NCI-H345 (cell line): ENCODE measurements at regions not wholly inside any gene's neighbourhood (a gene's known extent, or its start where the extent isn't known, plus 50 kb on each side); places are given as distances from the start of the nearest gene placed in this dataset.

Experiments
- DNase-seq: peaks from one replicate; lab custom pipeline; 2025; lab: John Stamatoyannopoulos, UW

DNA sequence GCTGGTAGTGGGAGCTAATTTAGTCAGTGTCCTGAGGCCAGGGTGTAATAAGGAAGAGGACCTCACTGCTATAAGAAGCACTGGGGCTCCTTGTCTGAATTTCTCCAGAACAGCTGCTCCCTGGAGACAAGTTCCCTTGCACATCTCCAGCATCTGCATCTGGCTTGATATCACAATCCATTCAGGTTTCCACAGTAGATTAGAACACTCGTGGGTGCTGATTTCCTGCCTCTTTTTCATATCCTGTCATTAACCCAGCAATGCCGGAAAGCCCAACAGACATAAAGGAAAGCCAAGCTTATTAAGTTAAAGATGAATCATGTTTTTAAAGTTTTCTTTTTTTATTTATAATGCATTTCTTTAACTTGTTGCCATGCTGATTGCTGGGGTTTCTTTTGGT, 232.3 kb upstream of the WWC1 start:
- DNase-seq: no peak

DNA sequence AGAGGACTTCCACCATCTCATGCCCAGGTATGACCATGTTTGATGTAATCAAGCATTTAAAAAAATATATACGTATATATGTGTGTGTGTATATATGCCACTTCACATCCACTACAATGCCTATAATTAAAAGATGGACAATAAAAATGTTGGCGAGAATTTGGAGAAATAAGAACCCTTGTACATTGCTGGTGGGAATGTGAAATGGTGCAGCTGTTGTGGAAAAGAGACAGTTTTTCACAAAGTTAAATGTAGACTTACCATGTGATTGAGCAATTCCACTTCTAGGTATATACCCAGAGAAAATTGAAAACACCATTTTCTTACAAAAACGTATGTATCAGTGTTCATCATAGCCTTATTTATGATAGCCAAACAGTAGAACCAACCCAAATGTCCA, 229.2 kb upstream of the WWC1 start:
- DNase-seq: no peak

DNA sequence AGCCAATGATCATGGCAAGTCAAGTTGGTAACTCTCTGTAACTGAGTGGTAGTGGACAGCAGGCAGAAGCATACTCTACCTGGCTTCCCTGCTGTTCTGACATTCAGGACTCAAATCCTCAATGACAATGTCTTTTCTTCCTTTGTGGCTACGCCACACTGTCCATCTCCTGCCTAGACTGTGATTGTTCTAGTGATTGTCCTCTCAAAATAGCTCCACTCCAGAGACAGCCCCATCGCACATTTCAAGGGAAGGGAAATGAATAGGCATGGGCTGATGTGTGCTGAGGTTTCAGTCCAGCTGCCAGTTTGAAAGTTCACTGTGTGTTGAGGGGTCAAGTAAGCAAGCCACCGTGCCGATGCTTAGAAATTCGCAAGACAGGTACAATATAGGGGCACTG, 227.0 kb upstream of the WWC1 start:
- no peak for DNase-seq

- DNase-seq: no peak
These were observed 226.4 kb upstream of the WWC1 start for GRCh38 chr5:168064933-168065622.

DNA sequence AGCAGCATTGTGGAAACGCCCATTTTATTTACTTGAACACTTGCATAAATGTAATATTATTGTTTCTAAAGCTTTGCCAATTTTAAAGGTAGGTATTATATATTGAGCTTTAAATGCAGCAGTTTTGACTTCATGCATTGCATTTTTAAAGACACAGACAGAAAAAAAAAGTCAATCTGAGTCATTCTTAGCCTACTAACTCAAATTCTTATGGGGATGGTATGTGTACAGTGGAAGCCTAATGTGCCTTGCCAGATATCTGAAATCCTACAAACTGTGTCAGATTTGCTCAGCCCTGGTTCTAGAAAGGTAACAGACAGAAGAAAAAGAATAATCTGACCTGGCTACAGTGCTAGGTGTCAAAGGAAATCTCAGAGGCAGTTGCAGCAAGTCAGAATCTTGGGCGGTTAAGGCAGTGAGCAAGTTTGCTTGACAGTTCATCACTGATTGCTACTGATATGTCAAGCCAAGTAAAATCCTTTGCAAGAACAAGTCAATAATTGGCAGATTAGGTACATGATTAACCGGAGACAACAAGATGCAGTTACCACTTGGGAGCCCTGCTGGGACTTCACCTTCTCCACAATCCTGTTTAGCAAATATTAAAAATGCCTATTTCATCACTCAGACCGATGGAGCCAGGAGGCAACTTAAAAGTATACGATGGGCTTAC, 224.8 kb upstream of the WWC1 start:
- no peak for DNase-seq

GRCh38 chr5:168070761-168071160, 220.7 kb upstream of the WWC1 start:
- no peak for DNase-seq

DNA sequence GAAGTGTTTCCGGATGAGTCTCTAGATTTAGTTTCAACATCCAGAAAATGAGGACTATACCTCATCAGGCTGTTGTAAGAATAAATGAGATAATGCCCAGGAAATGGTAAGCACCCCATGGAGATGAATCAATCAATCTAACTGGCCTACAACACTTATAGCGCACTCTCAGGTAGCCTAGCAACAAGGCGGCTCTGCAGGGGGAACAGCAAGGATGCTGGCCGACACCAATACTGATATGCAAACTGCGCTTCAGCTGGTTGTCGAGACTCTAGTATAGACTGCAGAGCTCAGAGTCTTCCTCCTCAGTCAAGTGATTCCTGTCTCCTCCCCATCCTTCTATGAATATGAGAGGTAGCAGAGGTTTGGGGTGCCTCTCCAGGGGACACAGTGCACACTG, 218.8 kb upstream of the WWC1 start:
- DNase-seq: peak; percentile 7

- no peak for DNase-seq
These were observed 218.1 kb upstream of the WWC1 start for GRCh38 chr5:168073311-168073710.

DNA sequence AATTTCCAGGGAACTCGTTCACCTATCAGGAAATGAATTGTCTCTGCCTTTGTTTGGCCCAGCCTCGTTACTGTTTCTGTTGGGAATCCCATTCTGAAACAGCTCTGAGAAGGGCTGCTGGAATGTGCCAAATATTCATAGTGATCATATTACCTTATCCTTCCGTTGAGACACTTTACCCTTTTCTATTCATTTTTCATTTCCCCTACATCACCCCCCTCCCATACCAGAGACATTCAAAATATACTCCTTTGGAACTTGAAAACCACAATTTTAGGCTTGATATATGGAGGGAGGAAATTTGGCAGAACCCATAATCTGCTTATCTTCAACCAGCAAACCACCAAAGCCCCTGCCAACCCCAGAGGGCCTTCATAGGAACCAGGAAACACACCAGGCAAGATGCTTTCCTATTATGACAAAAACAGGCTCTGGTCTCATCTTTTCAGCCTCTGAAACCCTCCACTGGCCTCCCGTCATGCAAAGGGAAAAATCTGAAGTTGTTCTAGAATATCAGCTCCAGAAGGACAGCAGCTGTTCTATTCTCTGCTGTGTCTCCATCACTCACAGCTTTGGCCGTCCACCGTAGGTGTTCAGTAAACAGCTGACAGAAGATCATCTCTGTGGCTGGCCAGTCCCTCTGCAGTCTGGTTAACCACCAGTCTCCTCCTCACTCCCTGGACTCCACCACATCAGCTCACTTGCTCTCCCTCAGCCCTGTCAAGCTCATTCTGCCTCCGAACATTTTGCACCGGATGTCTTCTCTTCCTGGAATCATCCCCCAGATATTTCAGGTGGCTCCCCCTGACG, 217.2 kb upstream of the WWC1 start:
- DNase-seq: no peak

DNA sequence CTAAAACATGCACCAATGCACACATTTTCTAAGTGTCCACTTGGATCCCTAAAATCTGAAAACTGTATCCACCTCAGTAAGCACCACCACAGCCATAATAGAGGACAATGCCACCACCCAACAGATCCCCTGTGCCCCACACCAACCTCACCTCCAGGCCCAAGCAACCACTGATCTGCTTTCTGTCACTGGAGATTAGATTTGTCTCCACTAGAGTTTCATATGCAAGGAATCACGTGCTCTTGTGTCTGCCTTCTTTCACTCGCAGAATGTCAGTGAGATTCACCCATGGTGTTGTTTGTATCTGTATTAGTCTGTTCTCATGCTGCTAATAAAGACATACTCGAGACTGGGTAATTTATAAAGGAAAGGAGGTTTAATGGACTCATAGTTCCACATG, 216.1 kb upstream of the WWC1 start:
- DNase-seq: no peak

GRCh38 chr5:168076561-168076991, 214.9 kb upstream of the WWC1 start:
- no peak for DNase-seq

DNA sequence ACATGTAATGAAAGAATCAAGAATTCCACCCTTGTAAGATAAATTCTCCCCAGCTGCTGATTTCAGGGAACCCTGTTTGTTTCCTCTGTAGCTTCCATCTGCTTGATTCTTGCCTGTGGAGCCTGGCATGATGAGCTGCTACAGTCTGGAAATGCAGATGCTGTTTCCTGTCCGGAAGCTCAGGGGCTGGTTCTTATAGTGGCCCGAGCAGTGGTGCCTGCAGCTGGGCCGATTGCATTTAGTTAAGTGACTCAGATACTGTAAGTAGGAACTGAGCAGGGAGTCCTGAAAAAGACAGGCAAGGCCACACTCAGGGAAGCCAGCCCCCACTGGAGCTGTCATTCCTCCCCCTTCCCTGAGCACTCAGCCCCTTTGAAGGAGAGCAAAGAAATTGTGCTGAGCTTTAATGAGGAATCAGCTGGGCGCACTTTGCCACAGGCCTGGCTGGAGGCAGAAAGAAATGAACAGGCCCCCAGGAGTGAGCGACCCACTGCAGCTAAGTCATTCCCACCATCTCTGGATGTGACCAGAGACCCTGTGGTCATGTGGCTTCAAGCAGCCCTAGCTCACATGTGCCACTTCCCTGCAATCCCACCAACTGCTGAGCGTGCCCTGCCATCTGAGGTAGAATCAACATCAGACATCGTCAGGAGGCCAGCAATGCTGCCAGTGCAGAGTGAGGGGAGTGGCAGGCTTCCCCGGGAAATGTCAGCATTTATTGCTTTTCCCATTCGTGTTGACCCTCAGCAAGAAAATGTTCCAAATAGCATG, 206.0 kb upstream of the WWC1 start:
- no peak for DNase-seq

GRCh38 chr5:168086104-168086610, 205.3 kb upstream of the WWC1 start:
- no peak for DNase-seq

GRCh38 chr5:168086746-168087145, 204.7 kb upstream of the WWC1 start:
- DNase-seq: no peak

GRCh38 chr5:168088410-168089173, 202.9 kb upstream of the WWC1 start:
- no peak for DNase-seq

- no peak for DNase-seq
These were observed 202.1 kb upstream of the WWC1 start for GRCh38 chr5:168089201-168089887.

DNA sequence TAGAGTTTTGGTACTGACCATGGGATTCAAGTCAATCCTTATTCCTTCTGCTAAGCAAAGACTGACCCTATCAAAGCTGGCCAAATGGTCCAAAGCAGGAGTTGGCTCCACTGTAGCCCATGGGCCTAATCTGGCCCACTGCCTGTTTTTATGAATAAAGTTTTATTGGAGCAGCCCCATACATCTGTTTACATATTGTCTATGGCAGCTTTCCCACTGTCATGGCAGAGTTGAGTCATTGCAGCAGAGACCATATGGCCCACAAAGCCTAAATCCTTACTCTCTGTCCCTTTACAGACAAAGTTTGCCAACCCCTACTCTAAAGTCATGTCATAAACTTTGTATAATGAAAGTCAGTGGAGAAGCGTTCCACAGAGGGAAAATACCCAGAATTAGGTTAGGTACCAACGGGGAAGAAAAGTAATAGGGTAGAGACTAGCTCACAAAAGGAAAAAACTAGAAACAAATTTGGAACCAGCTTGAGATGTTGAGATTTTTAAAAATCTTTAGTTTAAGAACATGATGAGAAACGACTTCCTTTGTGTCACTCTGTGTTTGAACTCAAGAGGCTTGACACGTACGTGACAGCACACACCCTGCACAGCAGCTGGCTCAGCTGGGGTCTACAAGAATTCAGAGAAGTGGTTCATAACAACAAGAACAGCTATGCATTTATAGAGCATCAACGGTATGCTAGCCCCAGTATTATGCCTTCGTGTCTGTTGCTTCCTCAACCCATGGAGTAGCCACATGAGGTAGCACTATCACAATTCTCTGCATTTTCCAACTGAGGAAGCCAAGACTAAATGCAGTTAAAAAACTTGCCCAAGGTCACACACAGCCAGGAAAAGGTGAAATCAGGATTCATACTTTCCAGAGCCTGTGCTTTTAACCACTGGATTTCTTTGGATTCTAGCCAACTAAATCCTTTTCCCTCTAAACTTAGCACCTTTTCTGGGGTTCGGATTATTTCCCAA, 198.9 kb upstream of the WWC1 start:
- no peak for DNase-seq

- DNase-seq: no peak
These were observed 198.1 kb upstream of the WWC1 start for GRCh38 chr5:168093200-168093910.

GRCh38 chr5:168096525-168096924, 194.9 kb upstream of the WWC1 start:
- no peak for DNase-seq
